K562 (cell line): ENCODE measurements at regions not wholly inside any gene's neighbourhood (a gene's known extent, or its start where the extent isn't known, plus 50 kb on each side); places are given as distances from the start of the nearest gene placed in this dataset.

ENCODE experiments used
- HIVEP1 ChIP-seq: fragments of 250-450 bp; sonication (Bioruptor Pico); IDR thresholded peaks from 2 replicates; pipeline ENCODE4 v1.4.0; 2020; ENCODE audit warnings: mild to moderate bottlenecking
- NR2F6 ChIP-seq: fragments of 450-650 bp; formaldehyde crosslinking; IDR thresholded peaks from 2 replicates; pipeline ENCODE4 v1.4.0; 2020; ENCODE audit warnings: mild to moderate bottlenecking
- POLR2A ChIP-seq: fragments of 450-650 bp; conservative IDR thresholded peaks from 2 replicates; pipeline ENCODE4 v1.6.1; 2016
- SPI1 ChIP-seq: IDR thresholded peaks from 2 replicates; pipeline ENCODE4 v1.6.1; 2011; ENCODE audit warnings: low read depth, low read length, control low read depth, borderline replicate concordance

DNA sequence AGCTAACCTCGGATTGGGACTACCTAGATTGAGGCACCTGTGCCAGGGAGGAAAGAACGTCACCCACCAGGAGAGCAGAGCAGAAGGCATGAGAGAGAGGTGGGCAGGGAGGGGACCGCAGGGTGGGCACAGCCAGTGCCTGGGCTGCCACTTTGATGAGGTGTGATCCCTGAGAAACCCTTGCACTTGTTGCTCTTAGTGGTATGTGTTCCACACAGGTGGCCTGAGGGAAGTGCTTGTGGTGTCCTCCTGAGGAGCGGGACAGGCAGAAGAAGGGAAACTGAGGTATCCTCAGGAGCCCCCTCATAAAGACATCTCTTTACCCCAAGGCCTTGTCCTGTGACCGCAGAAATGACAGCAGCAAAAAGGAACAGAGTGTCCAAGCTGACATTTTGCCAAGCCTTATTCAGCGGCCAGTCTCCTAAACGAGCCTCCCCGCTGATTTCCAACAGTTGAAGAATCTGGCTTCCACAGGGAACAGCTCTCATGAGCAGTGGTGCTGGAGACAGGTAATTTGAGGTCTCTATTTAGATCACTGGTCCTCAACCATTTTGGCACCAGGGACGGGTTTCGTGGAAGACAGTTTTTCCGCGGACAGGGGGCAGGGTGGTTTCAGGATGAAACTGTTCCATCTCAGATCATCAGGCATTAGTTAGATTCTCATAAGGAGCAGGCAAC lies 82.4 kb downstream of the FOXD1 start:
- TF ChIP-seq POLR2A = no peak
- no peak for TF ChIP-seq NR2F6 (CRISPR knock-in tag)
- no peak for TF ChIP-seq HIVEP1 (CRISPR knock-in tag)
- no peak for TF ChIP-seq SPI1
